ENCODE measurements at regions not wholly inside any gene's neighbourhood (a gene's known extent, or its start where the extent isn't known, plus 50 kb on each side); places are given as distances from the start of the nearest gene placed in this dataset.

- no peak overlapping the region for H3K4me3 Mint-ChIP-seq
- no peaks in the 10 kb centered on the region for H3K4me1 Mint-ChIP-seq (ENCODE audit: low read depth)
- no peaks in the 10 kb centered on the region for H3K9me3 Mint-ChIP-seq
- no peak overlapping the region for H3K27ac Mint-ChIP-seq
- H3K36me3 Mint-ChIP-seq (ENCODE audit: low read depth) = no peaks in the 10 kb centered on the region
- H3K27me3 Mint-ChIP-seq = no peaks in the 10 kb centered on the region
- intact Hi-C loops (cut with micrococcal nuclease) = no loop called here
Measured at GRCh38 chr3:68060910-68061309, 406.5 kb upstream of the SUCLG2 start.

GRCh38 chr3:68060191-68060590, 405.8 kb upstream of the SUCLG2 start:
- H3K4me1 Mint-ChIP-seq (ENCODE audit: low read depth) = no peaks in the 10 kb centered on the region
- H3K9me3 Mint-ChIP-seq = no peaks in the 10 kb centered on the region
- intact Hi-C loops (cut with micrococcal nuclease) = no loop called here
- H3K27ac Mint-ChIP-seq = no peak overlapping the region
- no peaks in the 10 kb centered on the region for H3K27me3 Mint-ChIP-seq
- no peaks in the 10 kb centered on the region for H3K36me3 Mint-ChIP-seq (ENCODE audit: low read depth)
- H3K4me3 Mint-ChIP-seq = no peak overlapping the region

GRCh38 chr3:68059628-68060152, 405.3 kb upstream of the SUCLG2 start:
- Mint-ChIP-seq H3K9me3 (no peaks in the 10 kb centered on the region), H3K36me3 (ENCODE audit: low read depth) (no peaks in the 10 kb centered on the region), H3K4me3 (no peak overlapping the region), H3K27me3 (no peaks in the 10 kb centered on the region), H3K4me1 (ENCODE audit: low read depth) (no peaks in the 10 kb centered on the region), H3K27ac (no peak overlapping the region)
- intact Hi-C loops (cut with micrococcal nuclease) = no loop called here

GRCh38 chr3:68057637-68058320, 403.4 kb upstream of the SUCLG2 start:
- Mint-ChIP-seq H3K4me3 (no peak overlapping the region), H3K9me3 (no peaks in the 10 kb centered on the region), H3K27me3 (no peaks in the 10 kb centered on the region), H3K4me1 (ENCODE audit: low read depth) (no peaks in the 10 kb centered on the region), H3K27ac (no peak overlapping the region), H3K36me3 (ENCODE audit: low read depth) (no peaks in the 10 kb centered on the region)
- intact Hi-C loops (cut with micrococcal nuclease) = no loop called here

- Mint-ChIP-seq H3K27me3 (no peaks in the 10 kb centered on the region), H3K4me1 (ENCODE audit: low read depth) (no peaks in the 10 kb centered on the region), H3K36me3 (ENCODE audit: low read depth) (no peaks in the 10 kb centered on the region), H3K9me3 (no peaks in the 10 kb centered on the region), H3K4me3 (no peak overlapping the region), H3K27ac (no peak overlapping the region)
- intact Hi-C loops (cut with micrococcal nuclease) = no loop called here
Measured at GRCh38 chr3:68056556-68056955, 402.1 kb upstream of the SUCLG2 start.

GRCh38 chr3:68055215-68055614, 400.8 kb upstream of the SUCLG2 start:
- no peaks in the 10 kb centered on the region for H3K4me1 Mint-ChIP-seq (ENCODE audit: low read depth)
- no peaks in the 10 kb centered on the region for H3K36me3 Mint-ChIP-seq (ENCODE audit: low read depth)
- intact Hi-C loops (cut with micrococcal nuclease) = no loop called here
- no peaks in the 10 kb centered on the region for H3K27me3 Mint-ChIP-seq
- H3K4me3 Mint-ChIP-seq = no peak overlapping the region
- H3K27ac Mint-ChIP-seq = no peak overlapping the region
- no peaks in the 10 kb centered on the region for H3K9me3 Mint-ChIP-seq

- H3K4me1 Mint-ChIP-seq (ENCODE audit: low read depth) = no peaks in the 10 kb centered on the region
- no peaks in the 10 kb centered on the region for H3K36me3 Mint-ChIP-seq (ENCODE audit: low read depth)
- H3K9me3 Mint-ChIP-seq = no peaks in the 10 kb centered on the region
- no peak overlapping the region for H3K27ac Mint-ChIP-seq
- no peaks in the 10 kb centered on the region for H3K27me3 Mint-ChIP-seq
- H3K4me3 Mint-ChIP-seq = no peak overlapping the region
- intact Hi-C loops (cut with micrococcal nuclease) = no loop called here
Measured at GRCh38 chr3:68049776-68050175, 395.4 kb upstream of the SUCLG2 start.

GRCh38 chr3:68045976-68046375, 391.6 kb upstream of the SUCLG2 start:
- H3K27me3 Mint-ChIP-seq = no peaks in the 10 kb centered on the region

GRCh38 chr3:68033867-68034266, 379.5 kb upstream of the SUCLG2 start:
- intact Hi-C loops (cut with micrococcal nuclease) = no loop called here
- H3K36me3 Mint-ChIP-seq (ENCODE audit: low read depth) = no peaks in the 10 kb centered on the region

More at GRCh38 chr3:68045976-68046375, 391.6 kb upstream of the SUCLG2 start:
- no peaks in the 10 kb centered on the region for H3K36me3 Mint-ChIP-seq (ENCODE audit: low read depth)
- H3K4me3 Mint-ChIP-seq = no peak overlapping the region
- H3K9me3 Mint-ChIP-seq = no peaks in the 10 kb centered on the region
- H3K27ac Mint-ChIP-seq = no peak overlapping the region
- no peaks in the 10 kb centered on the region for H3K4me1 Mint-ChIP-seq (ENCODE audit: low read depth)
- intact Hi-C loops (cut with micrococcal nuclease) = no loop called here

GRCh38 chr3:68032209-68032608, 377.8 kb upstream of the SUCLG2 start:
- intact Hi-C loops (cut with micrococcal nuclease) = no loop called here
- Mint-ChIP-seq H3K9me3 (no peaks in the 10 kb centered on the region), H3K27ac (no peak overlapping the region), H3K4me1 (ENCODE audit: low read depth) (no peaks in the 10 kb centered on the region), H3K27me3 (no peaks in the 10 kb centered on the region), H3K36me3 (ENCODE audit: low read depth) (no peaks in the 10 kb centered on the region), H3K4me3 (no peak overlapping the region)

More at GRCh38 chr3:68033867-68034266, 379.5 kb upstream of the SUCLG2 start:
- Mint-ChIP-seq H3K27ac (no peak overlapping the region), H3K27me3 (no peaks in the 10 kb centered on the region), H3K9me3 (no peaks in the 10 kb centered on the region), H3K4me3 (no peak overlapping the region), H3K4me1 (ENCODE audit: low read depth) (no peaks in the 10 kb centered on the region)

GRCh38 chr3:68025189-68025588, 370.8 kb upstream of the SUCLG2 start:
- Mint-ChIP-seq H3K9me3 (no peaks in the 10 kb centered on the region), H3K27ac (no peak overlapping the region), H3K4me3 (no peak overlapping the region), H3K27me3 (no peaks in the 10 kb centered on the region), H3K36me3 (ENCODE audit: low read depth) (no peaks in the 10 kb centered on the region), H3K4me1 (ENCODE audit: low read depth) (no peaks in the 10 kb centered on the region)
- intact Hi-C loops (cut with micrococcal nuclease) = no loop called here

- Mint-ChIP-seq H3K27me3 (no peaks in the 10 kb centered on the region), H3K4me1 (ENCODE audit: low read depth) (no peaks in the 10 kb centered on the region), H3K36me3 (ENCODE audit: low read depth) (no peaks in the 10 kb centered on the region), H3K4me3 (no peak overlapping the region), H3K27ac (no peak overlapping the region), H3K9me3 (no peaks in the 10 kb centered on the region)
- intact Hi-C loops (cut with micrococcal nuclease) = no loop called here
Measured at GRCh38 chr3:68019876-68020275, 365.5 kb upstream of the SUCLG2 start.

- intact Hi-C loops (cut with micrococcal nuclease) = no loop called here
- Mint-ChIP-seq H3K9me3 (no peaks in the 10 kb centered on the region), H3K27me3 (no peaks in the 10 kb centered on the region), H3K36me3 (ENCODE audit: low read depth) (no peaks in the 10 kb centered on the region), H3K4me3 (no peak overlapping the region), H3K27ac (no peak overlapping the region), H3K4me1 (ENCODE audit: low read depth) (no peaks in the 10 kb centered on the region)
Measured at GRCh38 chr3:68018275-68018674, 363.9 kb upstream of the SUCLG2 start.

- intact Hi-C loops (cut with micrococcal nuclease) = no loop called here
- Mint-ChIP-seq H3K36me3 (ENCODE audit: low read depth) (no peaks in the 10 kb centered on the region), H3K27ac (no peak overlapping the region), H3K27me3 (no peaks in the 10 kb centered on the region), H3K4me3 (no peak overlapping the region), H3K9me3 (no peaks in the 10 kb centered on the region), H3K4me1 (ENCODE audit: low read depth) (no peaks in the 10 kb centered on the region)
Measured at GRCh38 chr3:68017069-68017468, 362.7 kb upstream of the SUCLG2 start.

- Mint-ChIP-seq H3K4me3 (no peak overlapping the region), H3K9me3 (no peaks in the 10 kb centered on the region), H3K4me1 (ENCODE audit: low read depth) (no peaks in the 10 kb centered on the region), H3K27ac (no peak overlapping the region), H3K36me3 (ENCODE audit: low read depth) (no peaks in the 10 kb centered on the region), H3K27me3 (peaks cover 15% of the 10 kb centered on the region)
- intact Hi-C loops (cut with micrococcal nuclease) = no loop called here
Measured at GRCh38 chr3:68009900-68010299, 355.5 kb upstream of the SUCLG2 start.
